COLO668 (cell line): ENCODE measurements at regions not wholly inside any gene's neighbourhood (a gene's known extent, or its start where the extent isn't known, plus 50 kb on each side); places are given as distances from the start of the nearest gene placed in this dataset.

Experiments used
- DNase-seq: peaks from one replicate; lab custom pipeline; 2025; ENCODE audit not compliant: unreplicated experiment; lab: John Stamatoyannopoulos, UW

- DNase-seq = no peak
Observed at GRCh38 chr18:59760212-59760611, 63.0 kb upstream of the CCBE1 start.

GRCh38 chr18:59758837-59759236 is 61.6 kb upstream of the CCBE1 start:
- DNase-seq = no peak

- no peak for DNase-seq
Observed at GRCh38 chr18:59758106-59758505, 60.9 kb upstream of the CCBE1 start.

- no peak for DNase-seq
Observed at GRCh38 chr18:59752666-59753065, 55.4 kb upstream of the CCBE1 start.

GRCh38 chr18:59751186-59751585 is 54.0 kb upstream of the CCBE1 start:
- no peak for DNase-seq

- DNase-seq = no peak
Observed at GRCh38 chr18:59748628-59749360, 51.6 kb upstream of the CCBE1 start.
